ENCODE measurements at regions not wholly inside any gene's neighbourhood (a gene's known extent, or its start where the extent isn't known, plus 50 kb on each side); places are given as distances from the start of the nearest gene placed in this dataset.
A peak's percentile ranks its signal among the peaks of the same experiment; 100 is the strongest.
"Not testable (repeated sequence)": the region's sequence is repeated elsewhere in the genome, so short reads cannot be mapped to it uniquely, and the experiment has no call there.

DNA sequence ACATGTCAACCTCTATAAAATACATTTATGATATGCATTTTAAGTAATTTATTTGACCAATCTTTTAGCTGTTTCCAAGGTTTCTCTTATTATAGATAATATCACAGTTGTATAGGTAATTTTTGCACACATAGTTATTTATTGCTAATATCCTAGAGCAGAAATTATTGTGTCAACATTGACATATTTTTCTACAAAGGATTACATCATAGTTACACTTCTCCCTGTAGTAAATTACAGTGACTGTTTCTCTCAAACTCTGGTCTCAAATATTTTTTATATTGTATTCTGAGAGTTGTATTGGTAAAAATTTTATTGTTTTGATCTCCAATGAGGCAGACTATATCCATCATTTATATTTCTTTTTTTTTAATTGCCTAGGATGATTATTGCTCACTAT lies 714.4 kb upstream of the CDH6 start:
- no peak for DNase-seq (ENCODE audit: low read depth)

GRCh38 chr5:30475429-30475828 lies 718.1 kb upstream of the CDH6 start:
- DNase-seq (ENCODE audit: low read depth), result no peak

DNA sequence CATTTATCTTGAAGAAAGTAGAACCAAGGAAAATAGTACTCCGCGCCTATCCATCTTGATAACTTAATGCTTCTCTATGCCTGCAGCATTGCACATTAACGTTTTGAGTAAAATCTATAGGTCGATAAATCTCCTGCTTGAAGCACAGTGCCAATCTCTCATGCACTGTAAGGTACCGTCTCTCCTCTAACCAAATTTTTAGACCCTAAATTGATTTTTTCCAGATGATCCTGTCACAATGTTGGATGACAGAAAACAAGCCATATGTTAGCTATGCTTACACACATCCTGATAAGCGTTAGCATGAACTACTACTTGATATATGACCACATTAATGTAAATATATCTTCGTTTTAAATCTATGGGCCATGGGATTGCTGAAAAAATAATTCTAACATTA lies 723.8 kb upstream of the CDH6 start:
- DNase-seq (ENCODE audit: low read depth), result no peak

DNA sequence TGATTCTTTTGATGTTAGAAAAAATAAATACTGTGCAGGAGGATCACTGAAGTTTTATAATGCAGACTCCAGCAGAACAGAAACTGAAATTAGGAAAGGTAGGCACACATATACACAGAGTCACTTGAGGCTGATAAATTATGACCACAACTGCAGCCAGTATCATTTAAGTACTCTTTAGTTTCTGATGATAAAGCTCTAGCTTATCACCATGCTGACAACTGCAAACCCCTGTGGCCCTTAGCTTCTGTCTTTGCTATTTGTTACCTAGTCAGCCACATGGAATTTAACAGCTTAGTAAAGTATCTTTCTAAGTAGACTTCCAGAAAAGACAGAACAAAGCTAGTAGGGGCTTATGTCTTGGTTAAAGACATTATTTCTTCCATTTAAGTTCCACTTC lies 734.8 kb upstream of the CDH6 start:
- DNase-seq (ENCODE audit: low read depth), result no peak

GRCh38 chr5:30455484-30455883 lies 738.0 kb upstream of the CDH6 start:
- DNase-seq (ENCODE audit: low read depth), result not testable (repeated sequence)

DNA sequence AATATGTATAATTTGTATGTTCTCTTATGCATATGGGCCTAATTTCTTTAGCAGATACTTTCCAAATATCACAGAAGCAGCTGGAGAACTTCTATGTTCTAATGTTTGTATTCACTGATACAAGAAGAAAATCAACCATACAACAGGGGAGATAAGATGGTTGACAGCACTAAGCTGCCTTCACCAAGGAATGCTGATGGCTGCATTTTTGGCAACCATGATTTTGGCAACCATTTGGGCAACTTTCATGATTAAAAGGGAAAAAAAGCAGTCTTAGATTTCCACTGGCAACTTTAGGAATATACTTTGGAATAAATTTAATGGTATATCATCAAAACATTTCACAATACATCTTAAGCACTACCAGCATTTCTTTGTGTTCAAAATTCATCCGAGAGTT lies 740.3 kb upstream of the CDH6 start:
- no peak for DNase-seq (ENCODE audit: low read depth)

GRCh38 chr5:30450153-30450552 lies 743.3 kb upstream of the CDH6 start:
- no peak for DNase-seq (ENCODE audit: low read depth)

DNA sequence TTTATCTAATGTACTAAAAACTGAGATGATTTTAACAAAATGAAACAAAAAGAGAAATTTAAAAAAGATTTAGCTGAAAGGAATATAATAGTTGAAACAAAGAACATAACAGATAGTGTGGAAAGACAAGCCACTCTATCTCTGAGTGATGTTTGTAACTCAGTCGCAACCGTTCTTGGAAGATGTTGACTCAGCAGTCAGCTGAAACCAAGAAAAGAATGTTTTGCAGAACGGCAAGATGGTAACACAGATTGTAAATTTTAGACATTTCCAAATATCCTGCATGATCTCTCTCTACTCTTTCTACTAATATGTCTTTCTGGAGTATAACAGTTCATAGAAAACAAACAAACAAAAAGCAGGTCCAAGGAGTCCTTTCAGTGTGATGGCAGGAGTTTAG lies 746.1 kb upstream of the CDH6 start:
- DNase-seq (ENCODE audit: low read depth), result no peak

GRCh38 chr5:30446456-30446855 lies 747.0 kb upstream of the CDH6 start:
- no peak for DNase-seq (ENCODE audit: low read depth)

DNA sequence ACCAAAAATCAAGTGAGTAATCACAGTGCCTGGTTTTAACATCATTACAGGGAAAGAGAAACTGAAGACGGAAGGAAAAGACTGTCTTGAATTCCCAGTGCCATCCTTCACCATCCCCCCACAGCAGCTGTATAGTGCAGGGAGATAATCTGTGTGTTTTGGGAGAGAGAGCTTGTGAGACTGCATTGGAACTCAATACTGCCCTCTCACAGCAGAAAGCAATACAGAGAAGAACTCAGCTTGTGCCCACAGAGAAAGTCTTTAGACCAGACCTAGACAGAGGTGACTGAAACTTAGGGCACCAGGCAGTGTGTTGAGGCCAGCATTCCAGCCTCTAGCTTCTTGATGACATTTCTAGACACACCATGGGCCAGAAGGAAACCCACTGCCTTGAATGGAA lies 754.7 kb upstream of the CDH6 start:
- no peak for DNase-seq (ENCODE audit: low read depth)

DNA sequence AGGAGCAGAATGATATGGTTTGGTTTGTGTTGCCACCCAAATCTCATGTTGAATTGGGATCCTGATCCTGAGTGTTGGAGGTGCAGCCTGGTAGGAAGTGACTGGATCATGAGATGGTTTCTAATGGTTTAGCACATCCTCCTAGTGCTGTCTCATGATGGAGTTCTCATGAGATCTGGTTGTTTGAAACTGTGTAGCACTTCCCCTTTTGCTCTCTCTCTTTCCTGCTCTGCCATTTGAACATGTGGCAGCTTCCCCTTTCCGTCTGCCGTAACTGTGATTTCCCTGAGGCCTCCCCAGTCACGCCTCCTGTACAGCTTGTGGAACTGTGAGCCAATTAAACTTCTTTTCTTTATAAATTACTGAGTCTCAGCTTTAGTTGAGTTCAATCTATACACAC lies 756.8 kb upstream of the CDH6 start:
- peak; percentile 41 for DNase-seq (ENCODE audit: low read depth)

- DNase-seq (ENCODE audit: low read depth), result not testable (repeated sequence)
Measured at GRCh38 chr5:30428866-30429407, 764.5 kb upstream of the CDH6 start.

DNA sequence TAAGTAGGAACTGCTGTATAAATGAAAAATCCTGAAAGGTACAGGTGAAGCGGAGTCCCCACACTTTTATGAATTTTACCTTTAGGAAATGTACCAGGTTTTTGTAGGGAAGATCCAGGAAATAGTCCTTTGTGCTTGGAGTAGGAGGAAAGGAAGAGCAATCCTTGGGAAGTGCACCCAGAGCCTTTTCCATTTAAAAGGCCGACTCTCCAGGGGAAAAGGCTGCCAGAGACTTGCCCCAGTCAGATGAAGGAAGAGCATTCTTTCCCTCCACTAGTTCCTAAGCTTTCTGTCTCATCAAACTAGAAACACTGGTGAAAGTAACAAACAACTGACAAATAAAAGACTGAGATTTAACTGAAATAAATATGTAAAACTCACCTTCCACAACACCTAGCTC lies 779.4 kb upstream of the CDH6 start:
- no peak for DNase-seq (ENCODE audit: low read depth)

DNA sequence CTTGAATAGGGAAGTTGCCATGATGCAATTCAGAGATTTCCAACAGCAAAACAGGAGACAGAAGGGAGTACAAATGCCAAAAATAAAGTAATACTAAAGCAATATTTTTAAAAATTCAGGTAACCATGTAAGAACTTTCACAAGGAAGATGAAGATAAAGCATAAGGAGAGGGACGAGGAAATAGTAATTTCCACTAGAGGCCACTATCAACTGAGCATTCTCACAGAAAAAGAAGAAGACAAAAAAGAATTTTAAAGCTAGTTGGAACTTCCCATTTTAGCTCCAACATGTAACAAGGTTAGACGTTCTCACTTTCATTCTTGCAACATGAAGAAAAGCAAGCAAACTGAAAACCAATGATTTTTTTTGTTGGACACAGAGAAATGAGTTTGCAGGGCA lies 779.9 kb upstream of the CDH6 start:
- DNase-seq (ENCODE audit: low read depth), result no peak

DNA sequence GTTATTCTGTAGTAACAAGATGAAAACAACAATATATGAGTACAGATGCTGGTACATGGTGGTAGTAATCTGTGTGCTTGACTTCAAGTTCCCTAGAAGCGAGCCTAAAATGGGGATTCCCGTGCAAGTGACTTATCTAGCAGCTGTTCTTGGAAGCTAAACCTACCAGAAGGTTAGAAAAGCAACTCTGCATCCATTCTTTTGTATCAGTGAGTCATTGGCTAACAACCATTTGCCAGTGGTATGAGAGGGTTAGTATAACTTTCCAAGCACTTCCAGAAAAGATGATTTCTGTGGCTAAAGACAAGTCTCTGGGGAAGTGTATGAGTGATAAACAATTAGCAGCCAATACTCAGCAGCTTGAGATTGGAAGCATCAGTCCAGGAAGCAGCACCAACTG lies 787.7 kb upstream of the CDH6 start:
- DNase-seq (ENCODE audit: low read depth), result no peak

GRCh38 chr5:30401479-30402058 lies 791.9 kb upstream of the CDH6 start:
- no peak for DNase-seq (ENCODE audit: low read depth)

GRCh38 chr5:30398423-30398822 lies 795.1 kb upstream of the CDH6 start:
- no peak for DNase-seq (ENCODE audit: low read depth)

DNA sequence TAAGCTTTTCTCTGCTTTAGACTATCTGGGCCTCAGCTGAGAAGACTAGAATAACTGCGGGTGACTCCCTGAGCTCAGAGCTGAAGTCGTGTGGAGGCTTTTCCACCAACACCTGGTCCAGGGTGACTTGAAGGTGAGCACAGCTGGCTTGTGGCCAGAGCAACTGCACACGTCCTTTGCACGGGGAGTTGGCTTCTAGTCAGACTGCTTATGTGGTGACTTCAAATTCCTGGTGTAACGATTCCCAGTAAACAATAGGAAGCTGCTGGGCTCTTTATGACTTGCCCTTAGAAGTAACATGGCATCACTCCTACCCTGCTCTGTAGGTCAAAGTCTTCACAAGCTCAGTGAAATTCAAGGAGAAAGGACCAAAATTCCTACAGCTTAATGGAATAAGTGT lies 800.6 kb upstream of the CDH6 start:
- no peak for DNase-seq (ENCODE audit: low read depth)

- DNase-seq (ENCODE audit: low read depth), result no peak
Measured at GRCh38 chr5:30390095-30390494, 803.4 kb upstream of the CDH6 start.

DNA sequence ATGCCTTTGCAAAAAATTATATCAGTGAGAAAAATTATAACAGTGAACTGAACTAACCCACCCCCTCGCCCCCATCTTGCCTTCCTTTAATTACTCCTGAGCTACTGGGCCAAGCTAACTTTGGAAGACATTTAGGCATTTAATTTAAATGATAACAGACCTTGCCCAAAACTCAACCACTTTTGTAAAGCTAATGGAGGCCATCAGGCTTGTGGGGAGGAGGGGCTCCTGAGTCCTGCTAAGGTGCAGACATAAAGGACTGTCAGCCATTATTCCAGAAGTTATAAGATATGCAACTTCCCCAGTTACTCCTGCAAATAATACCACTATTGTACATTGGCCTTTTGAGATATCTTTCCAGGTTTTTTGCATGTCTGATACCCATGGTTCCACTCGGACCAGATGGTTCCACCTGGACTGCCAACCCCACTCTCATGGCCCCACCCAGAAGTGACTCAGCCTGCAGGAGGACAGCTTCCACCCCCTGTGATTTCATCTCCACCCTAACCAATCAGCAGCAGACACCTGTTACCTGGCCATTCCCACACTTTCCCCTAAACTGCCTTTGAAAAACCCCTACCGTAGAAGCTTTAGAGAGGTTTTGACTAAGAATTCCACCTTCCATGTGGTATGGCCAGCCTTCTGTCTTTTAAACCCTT lies 805.4 kb upstream of the CDH6 start:
- DNase-seq (ENCODE audit: low read depth), result no peak

GRCh38 chr5:30385754-30386153 lies 807.7 kb upstream of the CDH6 start:
- no peak for DNase-seq (ENCODE audit: low read depth)

GRCh38 chr5:30384171-30384570 lies 809.3 kb upstream of the CDH6 start:
- DNase-seq (ENCODE audit: low read depth), result no peak

GRCh38 chr5:30380228-30380627 lies 813.3 kb upstream of the CDH6 start:
- no peak for DNase-seq (ENCODE audit: low read depth)

GRCh38 chr5:30376848-30377247 lies 816.6 kb upstream of the CDH6 start:
- DNase-seq (ENCODE audit: low read depth), result no peak
